ENCODE measurements at regions not wholly inside any gene's neighbourhood (a gene's known extent, or its start where the extent isn't known, plus 50 kb on each side); places are given as distances from the start of the nearest gene placed in this dataset.

GRCh38 chr15:38882221-38882620 is 317.6 kb upstream of the RASGRP1 start:
- H3K27ac ChIP-seq (replicated peaks; ENCODE audit: low read length), result no peak overlapping the region
- no peaks in the 10 kb centered on the region for H3K9me3 ChIP-seq (replicated peaks in 1 of 2; ENCODE audit: control insufficient read depth in 2 of 2, insufficient read depth in 1 of 2, low read depth in 1 of 2, low read length in 2 of 2)
- no peak overlapping the region for H2BK5ac ChIP-seq (ENCODE audit: low read length)
- DNase-seq (ENCODE audit: low spot score), result no peak
- no peaks in the 10 kb centered on the region for H3K36me3 ChIP-seq (replicated peaks in 1 of 2; ENCODE audit: control insufficient read depth in 2 of 2, insufficient read depth in 2 of 2, low read length in 2 of 2)
- no peak overlapping the region for H3K4me2 ChIP-seq (ENCODE audit: insufficient read depth, low read length, poor library complexity, severe bottlenecking)
- peaks cover 2% of the 10 kb centered on the region for H3K79me1 ChIP-seq (ENCODE audit: low read depth, low read length)
- no peak overlapping the region for H2BK15ac ChIP-seq (ENCODE audit: low read length)
- no peak overlapping the region for H3K4ac ChIP-seq (ENCODE audit: low read length)
- no peak overlapping the region for H2AFZ ChIP-seq (ENCODE audit: low read length)
- H4K91ac ChIP-seq (ENCODE audit: low read depth, low read length, poor library complexity), result no peak overlapping the region
- no peaks in the 10 kb centered on the region for H3K4me1 ChIP-seq (ENCODE audit: control insufficient read depth in 2 of 2, insufficient read depth in 1 of 2, low read depth in 1 of 2, low read length in 2 of 2)
- H2AK5ac ChIP-seq (ENCODE audit: low read depth, low read length), result no peak overlapping the region
- no peak overlapping the region for H3K23ac ChIP-seq (ENCODE audit: low read depth, low read length, poor library complexity)
- H3K9ac ChIP-seq (ENCODE audit: low read depth, low read length, poor library complexity), result no peak overlapping the region
- WGBS, 2 donors (ENCODE audit: extremely low coverage in 2 of 2, insufficient read length in 2 of 2, insufficient replicate concordance in 1 of 2), result no CpG with 5 or more reads among the region's 3 CpGs
- H2BK120ac ChIP-seq (ENCODE audit: low read depth, low read length), result no peak overlapping the region
- no peak overlapping the region for H3K14ac ChIP-seq (ENCODE audit: low read length)
- H2BK12ac ChIP-seq (ENCODE audit: low read length), result no peak overlapping the region
- no peaks in the 10 kb centered on the region for H3K27me3 ChIP-seq (ENCODE audit: control insufficient read depth in 3 of 3, insufficient read depth in 3 of 3, low read depth in 1 of 3, low read length in 3 of 3)
- no peak overlapping the region for H3K18ac ChIP-seq (ENCODE audit: low read length)
- no peak overlapping the region for H3K4me3 ChIP-seq (ENCODE audit: low read length in 2 of 2)
- H4K8ac ChIP-seq (ENCODE audit: low read depth, low read length), result no peak overlapping the region

- Histone ChIP-seq H3K4ac (ENCODE audit: low read length) (no peak overlapping the region), H2BK15ac (ENCODE audit: low read length) (no peak overlapping the region), H3K4me1 (ENCODE audit: control insufficient read depth in 2 of 2, insufficient read depth in 1 of 2, low read depth in 1 of 2, low read length in 2 of 2) (no peaks in the 10 kb centered on the region), H3K27me3 (ENCODE audit: control insufficient read depth in 3 of 3, insufficient read depth in 3 of 3, low read depth in 1 of 3, low read length in 3 of 3) (no peaks in the 10 kb centered on the region), H3K14ac (ENCODE audit: low read length) (no peak overlapping the region), H2BK5ac (ENCODE audit: low read length) (no peak overlapping the region), H3K23ac (ENCODE audit: low read depth, low read length, poor library complexity) (no peak overlapping the region), H2BK120ac (ENCODE audit: low read depth, low read length) (no peak overlapping the region), H3K9me3 (replicated peaks in 1 of 2; ENCODE audit: control insufficient read depth in 2 of 2, insufficient read depth in 1 of 2, low read depth in 1 of 2, low read length in 2 of 2) (no peaks in the 10 kb centered on the region), H3K4me2 (ENCODE audit: insufficient read depth, low read length, poor library complexity, severe bottlenecking) (no peak overlapping the region), H2AK5ac (ENCODE audit: low read depth, low read length) (no peak overlapping the region), H3K79me1 (ENCODE audit: low read depth, low read length) (no peaks in the 10 kb centered on the region), H2AFZ (ENCODE audit: low read length) (no peak overlapping the region), H3K36me3 (replicated peaks in 1 of 2; ENCODE audit: control insufficient read depth in 2 of 2, insufficient read depth in 2 of 2, low read length in 2 of 2) (no peaks in the 10 kb centered on the region), H2BK12ac (ENCODE audit: low read length) (no peak overlapping the region), H3K18ac (ENCODE audit: low read length) (no peak overlapping the region), H3K27ac (replicated peaks; ENCODE audit: low read length) (no peak overlapping the region), H3K4me3 (ENCODE audit: low read length in 2 of 2) (no peak overlapping the region), H3K9ac (ENCODE audit: low read depth, low read length, poor library complexity) (no peak overlapping the region), H4K91ac (ENCODE audit: low read depth, low read length, poor library complexity) (no peak overlapping the region), H4K8ac (ENCODE audit: low read depth, low read length) (no peak overlapping the region)
- WGBS, 2 donors (ENCODE audit: extremely low coverage in 2 of 2, insufficient read length in 2 of 2, insufficient replicate concordance in 1 of 2), result no CpG with 5 or more reads among the region's 1 CpG
- no peak for DNase-seq (ENCODE audit: low spot score)
These were observed 319.4 kb upstream of the RASGRP1 start for GRCh38 chr15:38883987-38884386.

GRCh38 chr15:38885001-38885400 is 320.4 kb upstream of the RASGRP1 start:
- no peak overlapping the region for H2AK5ac ChIP-seq (ENCODE audit: low read depth, low read length)
- H3K14ac ChIP-seq (ENCODE audit: low read length), result no peak overlapping the region
- H3K27ac ChIP-seq (replicated peaks; ENCODE audit: low read length), result no peak overlapping the region
- H2BK120ac ChIP-seq (ENCODE audit: low read depth, low read length), result no peak overlapping the region
- no peak overlapping the region for H3K4ac ChIP-seq (ENCODE audit: low read length)
- no peaks in the 10 kb centered on the region for H3K4me1 ChIP-seq (ENCODE audit: control insufficient read depth in 2 of 2, insufficient read depth in 1 of 2, low read depth in 1 of 2, low read length in 2 of 2)
- H3K27me3 ChIP-seq (ENCODE audit: control insufficient read depth in 3 of 3, insufficient read depth in 3 of 3, low read depth in 1 of 3, low read length in 3 of 3), result no peaks in the 10 kb centered on the region
- no peak overlapping the region for H2BK15ac ChIP-seq (ENCODE audit: low read length)
- H4K91ac ChIP-seq (ENCODE audit: low read depth, low read length, poor library complexity), result no peak overlapping the region
- no peaks in the 10 kb centered on the region for H3K9me3 ChIP-seq (replicated peaks in 1 of 2; ENCODE audit: control insufficient read depth in 2 of 2, insufficient read depth in 1 of 2, low read depth in 1 of 2, low read length in 2 of 2)
- H3K23ac ChIP-seq (ENCODE audit: low read depth, low read length, poor library complexity), result no peak overlapping the region
- no peak overlapping the region for H3K4me2 ChIP-seq (ENCODE audit: insufficient read depth, low read length, poor library complexity, severe bottlenecking)
- H3K18ac ChIP-seq (ENCODE audit: low read length), result no peak overlapping the region
- no CpG with 5 or more reads among the region's 3 CpGs for WGBS, 2 donors (ENCODE audit: extremely low coverage in 2 of 2, insufficient read length in 2 of 2, insufficient replicate concordance in 1 of 2)
- H3K9ac ChIP-seq (ENCODE audit: low read depth, low read length, poor library complexity), result no peak overlapping the region
- H2BK5ac ChIP-seq (ENCODE audit: low read length), result no peak overlapping the region
- H2BK12ac ChIP-seq (ENCODE audit: low read length), result no peak overlapping the region
- H3K79me1 ChIP-seq (ENCODE audit: low read depth, low read length), result no peaks in the 10 kb centered on the region
- H4K8ac ChIP-seq (ENCODE audit: low read depth, low read length), result no peak overlapping the region
- no peak for DNase-seq (ENCODE audit: low spot score)
- H3K4me3 ChIP-seq (ENCODE audit: low read length in 2 of 2), result no peak overlapping the region
- no peak overlapping the region for H2AFZ ChIP-seq (ENCODE audit: low read length)
- no peaks in the 10 kb centered on the region for H3K36me3 ChIP-seq (replicated peaks in 1 of 2; ENCODE audit: control insufficient read depth in 2 of 2, insufficient read depth in 2 of 2, low read length in 2 of 2)

- H2BK5ac ChIP-seq (ENCODE audit: low read length), result no peak overlapping the region
- no peaks in the 10 kb centered on the region for H3K9me3 ChIP-seq (replicated peaks in 1 of 2; ENCODE audit: control insufficient read depth in 2 of 2, insufficient read depth in 1 of 2, low read depth in 1 of 2, low read length in 2 of 2)
- no CpG with 5 or more reads among the region's 4 CpGs for WGBS, 2 donors (ENCODE audit: extremely low coverage in 2 of 2, insufficient read length in 2 of 2, insufficient replicate concordance in 1 of 2)
- H3K4me2 ChIP-seq (ENCODE audit: insufficient read depth, low read length, poor library complexity, severe bottlenecking), result no peak overlapping the region
- H2BK12ac ChIP-seq (ENCODE audit: low read length), result no peak overlapping the region
- H4K8ac ChIP-seq (ENCODE audit: low read depth, low read length), result no peak overlapping the region
- no peak overlapping the region for H2BK15ac ChIP-seq (ENCODE audit: low read length)
- no peak overlapping the region for H3K4me3 ChIP-seq (ENCODE audit: low read length in 2 of 2)
- no peaks in the 10 kb centered on the region for H3K79me1 ChIP-seq (ENCODE audit: low read depth, low read length)
- H4K91ac ChIP-seq (ENCODE audit: low read depth, low read length, poor library complexity), result no peak overlapping the region
- H2AFZ ChIP-seq (ENCODE audit: low read length), result no peak overlapping the region
- no peak overlapping the region for H3K14ac ChIP-seq (ENCODE audit: low read length)
- no peaks in the 10 kb centered on the region for H3K36me3 ChIP-seq (replicated peaks in 1 of 2; ENCODE audit: control insufficient read depth in 2 of 2, insufficient read depth in 2 of 2, low read length in 2 of 2)
- H3K27me3 ChIP-seq (ENCODE audit: control insufficient read depth in 3 of 3, insufficient read depth in 3 of 3, low read depth in 1 of 3, low read length in 3 of 3), result no peaks in the 10 kb centered on the region
- H3K18ac ChIP-seq (ENCODE audit: low read length), result no peak overlapping the region
- no peak overlapping the region for H3K9ac ChIP-seq (ENCODE audit: low read depth, low read length, poor library complexity)
- H3K4ac ChIP-seq (ENCODE audit: low read length), result no peak overlapping the region
- H3K4me1 ChIP-seq (ENCODE audit: control insufficient read depth in 2 of 2, insufficient read depth in 1 of 2, low read depth in 1 of 2, low read length in 2 of 2), result no peaks in the 10 kb centered on the region
- H2AK5ac ChIP-seq (ENCODE audit: low read depth, low read length), result no peak overlapping the region
- DNase-seq (ENCODE audit: low spot score), result no peak
- no peak overlapping the region for H2BK120ac ChIP-seq (ENCODE audit: low read depth, low read length)
- H3K27ac ChIP-seq (replicated peaks; ENCODE audit: low read length), result no peak overlapping the region
- no peak overlapping the region for H3K23ac ChIP-seq (ENCODE audit: low read depth, low read length, poor library complexity)
These were observed 320.9 kb upstream of the RASGRP1 start for GRCh38 chr15:38885471-38885952.

Measured in neuronal stem cell (in vitro differentiated cells).